NCI-H1092 treated with DMSO at 0.1 percent for 48 hours (cell line): ENCODE measurements at regions not wholly inside any gene's neighbourhood (a gene's known extent, or its start where the extent isn't known, plus 50 kb on each side); places are given as distances from the start of the nearest gene placed in this dataset.
"Not testable (repeated sequence)": the region's sequence is repeated elsewhere in the genome, so short reads cannot be mapped to it uniquely, and the experiment has no call there.

Source experiments
- DNase-seq: peaks from one replicate; lab custom pipeline; 2025; lab: John Stamatoyannopoulos, UW

DNA sequence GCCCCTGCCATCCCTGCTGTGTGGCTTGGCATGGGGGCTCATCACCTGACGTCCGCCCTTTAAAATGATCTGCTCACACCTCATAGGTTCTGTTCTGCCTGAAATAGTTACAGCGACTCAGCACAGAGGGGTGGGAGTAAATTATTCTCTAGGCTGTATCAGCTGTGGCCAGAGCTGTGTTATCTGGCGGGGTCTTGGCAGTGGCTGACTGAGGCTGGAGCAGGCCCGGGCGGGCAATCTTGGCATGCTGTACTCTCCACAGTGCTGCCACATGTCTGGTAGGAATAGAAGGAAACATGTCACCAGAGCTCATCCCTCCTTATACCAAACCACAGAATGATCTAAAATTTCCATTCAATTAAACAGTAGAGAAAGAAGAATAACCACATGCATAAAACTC, 499.9 kb upstream of the LMCD1 start:
- DNase-seq = no peak

DNA sequence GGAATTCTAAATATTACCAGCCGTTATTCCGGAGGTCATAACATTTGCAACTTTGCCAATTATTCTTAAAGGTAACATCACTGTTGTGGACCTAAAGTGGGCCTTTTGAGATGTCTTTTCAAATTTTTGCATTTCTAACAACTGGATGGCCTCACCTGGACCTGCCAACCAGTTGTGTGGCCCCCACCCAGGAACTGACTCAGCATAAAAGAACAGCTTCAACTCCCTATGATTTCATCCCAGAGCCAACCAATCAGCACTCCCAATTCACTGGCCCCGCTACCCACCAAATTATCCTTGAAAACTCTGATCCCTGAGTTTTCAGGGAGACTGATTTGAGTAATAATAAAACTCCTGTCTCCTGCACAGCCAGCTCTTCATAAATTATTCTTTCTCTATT, 489.7 kb upstream of the LMCD1 start:
- no peak for DNase-seq

DNA sequence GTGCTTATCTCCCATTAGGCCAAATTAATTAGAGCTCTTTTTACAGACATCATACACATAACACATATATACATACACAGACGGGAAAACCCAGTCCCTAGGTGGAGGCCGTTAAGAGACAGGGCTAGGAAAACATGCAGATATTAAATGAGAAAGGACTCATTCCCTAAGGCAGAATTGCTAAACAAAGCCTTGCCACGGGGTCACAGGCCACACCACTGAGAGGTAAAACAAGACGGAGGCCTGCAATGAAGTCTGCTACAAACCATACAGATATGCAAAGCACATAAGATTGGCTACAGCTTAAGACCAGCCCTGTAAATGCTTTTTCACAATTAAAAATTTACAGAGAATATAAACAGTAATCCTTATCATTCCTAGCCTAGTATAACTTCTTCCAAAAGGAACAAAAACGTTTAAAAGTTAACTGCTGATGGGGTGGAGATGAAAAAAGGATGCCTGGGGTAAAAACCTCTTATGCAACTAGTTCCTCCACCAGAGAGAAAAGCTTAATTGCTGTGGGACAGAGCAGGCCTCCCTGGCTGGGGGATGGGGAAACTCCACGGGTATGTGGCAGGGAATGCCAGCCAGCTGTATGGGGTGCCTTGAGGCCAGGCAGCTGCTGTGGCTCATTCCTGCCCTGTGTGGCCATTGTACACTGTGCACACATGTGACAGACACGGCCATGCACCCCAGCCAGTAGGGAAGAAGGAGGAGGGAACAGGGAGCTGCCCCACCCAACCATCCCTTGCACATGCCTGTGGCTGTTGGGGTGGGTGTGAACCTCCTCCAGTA, 481.4 kb upstream of the LMCD1 start:
- DNase-seq = no peak

DNA sequence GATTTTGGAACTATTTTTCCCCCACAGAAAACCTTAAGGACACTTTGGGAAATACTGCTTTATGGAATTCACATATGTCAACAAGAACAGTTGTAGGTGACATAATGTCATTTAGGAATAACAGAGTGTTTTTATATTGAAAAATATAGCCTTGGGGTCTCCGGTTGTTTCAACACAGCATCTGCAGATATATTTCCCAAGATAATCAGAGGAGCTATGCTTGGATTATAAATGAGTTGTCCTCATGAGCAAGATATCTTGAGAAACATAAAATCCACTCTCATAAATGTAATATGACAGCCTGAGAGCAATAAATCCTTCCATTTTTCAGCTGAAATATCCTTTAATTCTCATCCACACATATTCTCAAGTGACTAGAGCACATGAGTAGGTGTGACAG, 473.7 kb upstream of the LMCD1 start:
- no peak for DNase-seq

DNA sequence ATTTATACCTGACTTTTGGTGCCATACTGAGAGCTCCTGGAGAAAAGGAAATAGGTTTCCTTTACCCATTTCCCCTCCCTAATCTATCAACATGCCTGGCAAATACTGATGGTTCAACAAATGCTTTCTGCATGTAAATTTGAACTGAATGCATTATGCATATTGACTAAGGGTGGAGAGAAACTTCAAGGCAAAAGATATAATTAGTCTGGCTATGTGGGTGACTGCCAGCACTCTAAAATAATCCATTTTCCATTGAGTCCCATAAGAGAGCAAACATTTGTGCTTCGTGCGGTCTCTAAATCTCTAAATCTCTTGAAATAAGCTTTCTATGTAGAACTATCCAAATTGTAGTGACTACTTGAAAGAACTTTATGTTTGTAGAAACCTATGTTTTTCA, 451.3 kb upstream of the LMCD1 start:
- DNase-seq = no peak

DNA sequence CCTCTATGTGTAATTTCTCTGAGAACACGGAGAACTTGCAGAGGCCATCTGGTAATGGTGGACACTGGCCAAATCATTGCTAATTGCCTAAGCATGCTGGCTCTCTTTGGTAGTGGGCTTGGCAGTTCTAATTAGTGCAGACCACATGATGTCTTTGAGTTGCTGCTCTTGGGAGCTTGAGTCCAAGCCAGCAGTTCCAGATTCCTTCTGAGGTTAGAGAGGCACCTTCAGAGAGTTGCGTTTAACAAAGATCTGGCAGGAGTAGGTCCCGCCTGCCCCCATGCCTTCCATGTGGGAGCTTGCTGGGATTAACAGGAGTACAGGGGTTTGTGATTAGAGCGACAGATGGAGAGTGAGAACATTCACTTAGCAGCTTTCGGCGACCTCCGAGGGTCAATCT, 449.0 kb upstream of the LMCD1 start:
- no peak for DNase-seq

DNA sequence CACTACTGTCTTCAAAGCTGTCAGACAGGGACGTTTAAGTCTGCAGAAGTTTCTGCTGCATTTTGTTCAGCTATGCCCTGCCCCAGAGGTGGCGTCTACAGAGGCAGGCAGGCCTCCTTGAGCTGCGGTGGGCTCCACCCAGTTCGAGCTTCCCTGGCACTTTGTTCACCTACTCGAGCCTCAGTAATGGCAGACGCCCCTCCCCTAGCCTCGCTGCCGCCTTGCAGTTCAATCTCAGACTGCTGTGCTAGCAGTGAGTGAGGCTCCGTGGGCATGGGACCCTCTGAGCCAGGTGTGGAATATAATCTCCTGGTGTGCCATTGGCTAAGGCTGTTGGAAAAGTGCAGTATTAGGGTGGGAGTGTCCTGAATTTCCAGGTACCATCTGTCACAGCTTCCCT, 433.5 kb upstream of the LMCD1 start:
- not testable (repeated sequence) for DNase-seq

DNA sequence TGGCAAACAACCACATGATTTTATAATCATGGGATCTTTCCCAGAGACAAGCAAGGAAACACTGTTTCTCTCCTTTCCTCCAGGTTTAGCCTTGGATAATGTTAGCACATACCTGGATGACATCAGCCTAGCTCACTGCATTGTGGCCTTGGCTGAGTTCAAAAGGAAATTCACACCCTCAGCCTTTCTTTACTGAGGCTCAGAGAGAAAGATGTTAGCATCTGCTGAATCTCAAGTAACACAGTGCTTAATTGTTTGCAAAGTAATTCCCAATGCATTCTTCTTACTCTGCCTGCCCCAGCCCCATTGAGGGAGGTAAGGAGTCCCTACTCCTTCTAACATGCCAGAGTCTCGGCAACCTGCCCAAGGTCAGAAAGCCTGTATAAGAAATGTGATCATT, 432.2 kb upstream of the LMCD1 start:
- no peak for DNase-seq

DNA sequence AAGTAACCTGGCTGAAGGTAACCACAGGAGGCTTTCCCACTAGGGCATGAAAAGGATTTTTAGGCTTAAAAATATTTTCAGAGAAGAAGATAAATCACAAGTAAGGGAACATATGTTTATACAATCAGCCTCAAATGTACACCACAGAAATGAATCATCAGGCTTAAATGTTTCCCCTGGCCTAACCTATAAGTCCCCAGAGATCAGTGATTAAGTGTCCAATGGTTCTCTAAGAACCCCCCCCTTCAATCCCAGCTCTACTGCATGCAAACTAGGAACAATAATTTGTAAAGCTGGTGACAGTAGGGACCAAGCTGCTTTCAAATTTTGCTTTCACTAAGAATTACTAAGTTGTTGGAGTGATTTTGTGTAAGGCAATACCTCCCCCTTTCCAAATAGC, 431.6 kb upstream of the LMCD1 start:
- DNase-seq = no peak

DNA sequence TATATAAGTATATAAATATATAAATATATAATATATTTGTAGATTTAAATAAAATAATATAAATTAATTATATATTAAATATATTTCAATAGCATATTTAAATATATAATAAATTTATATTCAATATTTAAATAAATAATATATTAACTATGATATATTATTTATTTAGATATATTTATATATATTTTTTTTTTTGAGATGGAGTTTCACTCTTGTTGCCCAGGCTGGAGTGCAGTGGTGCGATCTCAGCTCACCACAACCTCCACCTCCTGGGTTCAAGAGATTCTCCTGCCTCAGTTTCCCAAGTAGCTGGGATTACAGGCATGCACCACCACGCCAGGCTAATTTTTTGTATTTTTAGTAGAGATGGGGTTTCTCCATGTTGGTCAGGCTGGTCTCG, 426.9 kb upstream of the LMCD1 start:
- not testable (repeated sequence) for DNase-seq

DNA sequence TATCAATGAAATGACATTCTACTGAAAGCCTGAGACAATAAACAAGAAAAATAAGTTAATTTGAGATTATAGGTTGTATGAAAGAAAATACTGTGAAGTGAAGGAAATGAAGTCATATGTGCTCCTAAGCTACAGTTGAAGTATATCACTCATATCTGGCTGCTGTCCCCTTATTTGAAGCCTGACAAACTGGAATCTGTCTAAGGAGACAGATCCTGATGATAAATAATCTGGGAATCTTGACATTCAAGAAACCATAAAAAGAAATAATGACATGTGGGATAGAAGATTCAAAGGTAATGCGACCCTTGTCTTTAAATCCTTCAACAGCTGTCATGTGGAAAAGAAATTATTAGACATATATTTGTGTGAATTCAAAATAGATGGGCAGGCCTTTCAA, 424.5 kb upstream of the LMCD1 start:
- no peak for DNase-seq

DNA sequence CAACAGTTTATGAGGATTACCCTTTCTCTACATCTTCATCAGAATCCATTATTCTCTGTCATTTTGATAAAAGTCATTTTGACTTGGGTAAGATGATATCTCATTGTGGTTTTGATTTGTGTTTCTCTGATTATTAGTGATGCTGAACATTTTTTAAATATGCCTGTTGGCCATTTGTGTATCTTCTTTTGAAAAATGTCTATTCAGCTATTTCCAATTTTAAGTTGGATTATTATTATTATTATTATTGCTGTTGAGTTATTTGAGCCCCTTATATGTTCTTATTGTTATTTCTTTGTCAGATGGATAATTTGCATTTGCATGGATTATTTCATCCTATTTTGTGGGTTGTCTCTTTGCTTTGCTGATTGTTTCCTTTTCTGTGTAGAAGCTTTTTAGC, 421.2 kb upstream of the LMCD1 start:
- no peak for DNase-seq

DNA sequence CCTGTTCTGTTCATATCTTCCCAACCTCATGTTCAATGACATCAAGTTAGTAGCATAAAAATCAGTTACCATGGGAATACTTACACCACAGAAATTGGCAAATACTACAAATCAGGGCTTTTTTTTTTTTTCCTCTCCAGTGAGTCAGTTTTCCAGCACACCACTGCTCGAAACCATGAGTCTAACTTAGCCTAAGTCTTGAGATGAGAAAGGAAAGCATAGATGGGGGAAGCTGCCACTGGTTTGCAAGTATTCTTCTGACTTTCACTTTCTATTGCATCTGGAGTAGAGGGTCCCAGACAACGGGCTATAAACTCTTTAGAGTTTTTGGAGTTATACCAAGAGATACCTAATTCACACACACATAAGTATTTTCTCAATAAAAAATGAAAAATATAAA, 416.1 kb upstream of the LMCD1 start:
- DNase-seq = no peak

DNA sequence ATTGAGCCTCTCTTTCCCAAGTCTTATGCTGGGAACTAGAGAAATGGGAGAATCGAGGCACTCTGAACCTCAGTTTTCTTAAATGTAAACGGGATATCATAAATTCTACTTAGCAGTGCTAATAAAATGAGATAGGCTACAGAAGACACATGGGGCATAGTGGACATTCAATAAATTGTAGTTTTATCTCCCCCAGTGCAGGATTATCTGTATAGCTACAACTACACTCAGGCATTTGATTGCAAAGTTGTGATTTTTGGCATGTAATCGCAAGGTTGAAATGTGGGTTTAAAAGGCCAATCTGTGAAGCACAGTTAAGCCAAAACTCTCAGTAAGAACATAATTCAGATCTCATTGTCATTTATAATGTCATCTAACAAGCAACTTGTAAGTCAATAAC, 413.7 kb upstream of the LMCD1 start:
- DNase-seq = no peak

DNA sequence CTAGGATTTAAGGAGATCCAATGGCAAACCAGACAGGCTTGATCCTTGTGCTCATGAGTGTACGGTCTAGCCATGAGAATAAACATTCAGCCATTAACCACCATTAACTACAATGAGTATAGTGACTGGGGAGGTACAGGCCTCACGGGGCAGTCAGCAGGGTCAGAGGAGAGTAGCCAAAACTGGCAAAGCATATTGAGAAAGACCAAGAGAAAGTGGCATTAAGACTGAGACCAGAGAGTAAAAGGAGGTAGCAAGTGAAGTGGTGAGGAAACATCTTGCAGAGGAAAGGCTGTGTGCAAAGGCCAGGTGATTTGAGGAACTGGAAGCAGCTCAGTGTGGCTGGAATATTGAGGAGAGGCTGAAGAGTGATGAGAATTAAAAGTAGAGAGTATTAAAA, 407.2 kb upstream of the LMCD1 start:
- no peak for DNase-seq

DNA sequence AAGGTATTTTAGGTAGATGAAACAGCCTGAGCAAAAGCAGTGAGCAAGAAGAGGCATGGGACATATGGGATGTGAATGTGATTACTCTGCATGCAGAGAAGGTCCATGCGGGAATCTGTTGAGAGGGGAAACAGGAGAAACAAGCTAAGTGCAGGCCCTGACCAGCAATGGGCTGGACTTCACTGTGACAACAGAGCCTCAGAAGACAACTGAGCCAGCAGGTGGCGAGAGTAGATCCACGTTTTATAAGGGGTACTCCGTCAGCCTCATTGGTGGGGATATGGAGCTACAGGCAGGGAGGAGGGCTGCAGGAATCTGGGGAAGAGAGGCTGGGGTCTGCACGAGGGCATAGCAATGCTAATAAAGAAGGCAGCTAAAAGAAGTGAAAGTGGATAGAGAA, 405.9 kb upstream of the LMCD1 start:
- DNase-seq = no peak

DNA sequence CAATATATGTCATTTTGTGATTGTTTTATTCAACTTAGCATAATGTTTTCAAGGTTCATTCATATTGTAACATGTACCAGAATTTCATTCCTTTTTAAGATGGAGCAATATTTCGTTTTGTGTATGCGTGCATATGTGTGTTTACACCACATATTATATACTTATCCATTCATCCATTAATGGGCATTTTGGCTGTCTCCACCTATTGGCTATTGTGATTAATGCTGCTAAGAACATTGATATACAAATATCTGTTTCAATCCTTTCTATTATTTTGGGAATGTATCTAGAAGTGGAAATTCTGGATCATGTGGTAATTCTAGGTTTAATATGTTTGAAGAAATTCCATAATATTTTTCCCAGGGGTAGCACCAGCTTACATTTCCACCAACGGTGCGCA, 403.9 kb upstream of the LMCD1 start:
- DNase-seq = no peak

DNA sequence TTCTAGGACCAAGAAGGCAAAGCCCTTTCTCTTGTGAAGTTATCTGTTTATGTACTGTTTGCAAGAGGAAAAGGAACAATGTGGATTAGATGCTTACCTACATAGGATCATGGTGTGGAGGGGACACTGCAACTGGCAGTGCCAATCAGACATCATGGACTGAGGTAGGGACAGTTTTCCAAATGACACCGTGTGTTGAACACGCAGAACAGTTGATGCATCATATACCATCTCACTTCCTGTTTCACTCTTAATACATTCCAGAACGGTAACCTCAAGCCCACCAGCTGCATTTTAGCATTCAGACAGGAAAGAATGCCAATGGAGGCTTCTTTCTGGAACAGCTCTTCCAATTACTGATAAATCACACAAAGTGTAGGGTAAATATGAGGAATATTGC, 397.7 kb upstream of the LMCD1 start:
- DNase-seq = no peak

DNA sequence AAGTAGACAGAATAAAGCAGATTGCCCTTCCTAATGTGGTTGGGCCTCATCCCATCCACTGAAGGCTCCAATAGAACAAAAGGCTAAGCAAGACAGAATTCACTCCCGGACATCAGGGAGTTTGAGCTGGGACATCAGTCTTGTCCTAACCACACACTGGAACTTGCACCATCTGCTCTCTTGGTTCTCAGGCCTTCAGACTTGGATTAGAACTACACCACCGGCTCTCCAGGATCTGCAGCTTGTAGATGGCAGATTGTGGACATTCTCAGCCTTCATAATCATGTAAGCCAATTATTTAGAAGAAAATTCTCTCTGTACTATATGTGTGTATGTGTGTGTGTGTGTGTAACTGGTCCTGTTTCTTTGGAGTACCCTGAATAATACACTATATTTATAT, 394.7 kb upstream of the LMCD1 start:
- no peak for DNase-seq

DNA sequence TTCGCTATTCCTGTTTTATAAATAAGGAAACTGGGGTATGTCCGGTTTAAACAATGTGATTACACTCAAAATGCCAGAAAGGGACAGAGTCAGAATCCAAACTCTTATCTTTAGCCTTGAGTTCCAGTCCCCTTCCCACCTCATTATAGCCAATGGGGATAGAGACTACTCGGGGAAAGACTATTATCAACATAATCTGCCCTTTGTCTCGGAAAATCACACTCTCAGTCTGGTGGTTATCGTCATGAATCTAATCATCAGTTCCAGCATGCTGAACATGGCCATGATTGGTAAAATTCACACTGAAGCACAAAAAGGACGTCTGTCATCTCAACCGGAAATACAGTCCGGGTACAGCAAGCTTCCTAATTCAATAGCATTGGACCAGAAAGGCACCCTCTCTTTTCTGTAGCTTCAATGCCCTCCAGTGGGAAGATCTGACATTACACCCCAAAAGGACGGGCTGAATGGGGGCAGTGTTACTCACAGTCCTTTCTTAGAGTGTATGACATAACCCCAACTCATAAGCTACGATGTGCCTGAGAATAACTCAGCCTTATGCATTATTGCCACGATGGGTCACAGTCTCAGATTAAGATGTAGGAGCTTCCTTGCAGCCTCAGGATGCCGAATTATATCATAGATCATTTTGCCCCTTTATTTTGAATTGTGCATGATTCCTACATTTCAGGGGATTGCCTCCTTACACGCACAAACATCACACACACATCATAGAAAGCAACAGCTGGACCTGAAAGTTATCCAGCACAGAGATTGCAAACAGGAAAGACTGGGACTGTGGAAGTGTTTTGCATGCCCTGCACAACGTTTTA, 390.4 kb upstream of the LMCD1 start:
- peak; percentile 1 for DNase-seq

DNA sequence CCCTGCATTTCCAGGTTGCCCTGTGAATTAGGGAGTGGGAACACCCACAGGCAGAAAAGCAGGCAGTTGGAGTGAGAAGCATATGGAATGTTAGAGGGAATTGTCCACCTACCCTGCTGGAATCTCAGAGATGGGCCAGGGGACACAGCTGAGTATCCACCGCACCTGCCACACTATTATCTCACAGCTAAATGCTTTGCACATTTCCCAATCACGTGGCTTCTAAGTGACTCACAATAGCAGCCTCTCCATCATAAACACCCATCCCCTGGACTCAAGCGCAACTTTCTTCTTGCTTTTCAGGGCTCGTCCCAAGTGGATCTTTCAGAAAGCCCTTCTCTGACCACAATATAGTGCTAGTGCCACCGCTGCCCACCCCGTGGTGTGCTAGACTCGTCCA, 389.0 kb upstream of the LMCD1 start:
- DNase-seq = no peak

DNA sequence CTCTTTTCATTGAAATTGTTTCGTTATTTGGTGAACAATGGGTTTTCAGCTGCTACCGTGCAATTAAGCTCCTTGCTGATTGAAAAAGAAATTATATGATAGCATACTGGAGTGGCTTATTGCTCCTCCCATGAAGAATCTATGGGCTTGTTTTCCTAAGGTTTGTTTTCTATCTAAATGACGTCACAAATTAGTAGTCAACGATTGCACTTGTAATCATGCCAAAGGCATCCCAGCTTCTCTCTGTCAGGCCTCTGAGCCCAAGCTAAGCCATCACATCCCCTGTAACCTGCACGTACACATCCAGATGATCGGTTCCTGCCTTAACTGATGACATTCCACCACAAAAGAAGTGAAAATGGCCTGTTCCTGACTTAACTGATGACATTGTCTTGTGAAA, 388.0 kb upstream of the LMCD1 start:
- no peak for DNase-seq

DNA sequence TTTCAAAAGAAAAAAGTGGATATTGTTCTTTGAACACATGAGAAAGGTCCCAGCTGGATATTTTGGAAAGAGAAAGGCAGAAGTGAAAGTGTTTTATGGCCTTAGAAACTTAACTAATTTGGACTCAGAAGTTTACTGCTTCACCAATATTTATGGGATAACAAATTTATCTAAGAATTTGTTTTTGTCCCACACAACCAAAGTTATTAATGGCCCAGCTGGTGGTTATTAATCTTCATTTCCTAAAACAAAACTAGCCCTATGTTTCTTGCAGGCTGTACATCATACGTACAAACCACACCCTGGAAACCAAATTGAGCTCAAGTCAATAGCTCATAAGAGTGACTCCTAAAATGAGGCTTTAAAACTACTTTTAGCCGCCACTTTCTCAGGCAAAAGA, 372.9 kb upstream of the LMCD1 start:
- no peak for DNase-seq

DNA sequence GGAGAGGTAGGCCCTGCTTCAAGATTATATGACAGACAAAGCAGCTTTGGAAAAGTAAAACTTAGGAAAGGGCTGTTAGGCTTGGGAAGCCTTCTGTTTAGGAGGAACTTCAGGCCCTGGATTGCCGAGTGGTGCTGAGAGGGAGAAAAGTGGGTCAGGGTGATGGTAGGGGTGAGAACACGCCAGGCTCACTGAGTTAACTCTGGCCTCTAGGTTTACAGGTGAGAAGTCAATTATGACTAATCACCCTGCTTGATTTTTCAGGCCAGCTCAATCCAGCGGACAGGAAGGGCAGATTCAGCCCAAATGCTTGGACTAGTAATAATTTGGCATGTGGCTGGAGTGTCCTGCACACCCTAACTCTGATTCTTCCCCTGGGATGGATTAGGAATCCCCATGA, 365.1 kb upstream of the LMCD1 start:
- no peak for DNase-seq
